DMS153 treated with DMSO at 0.1 percent for 48 hours (cell line): ENCODE measurements at regions not wholly inside any gene's neighbourhood (a gene's known extent, or its start where the extent isn't known, plus 50 kb on each side); places are given as distances from the start of the nearest gene placed in this dataset.

ENCODE experiments used
- DNase-seq: peaks from one replicate; lab custom pipeline; 2025; ENCODE audit not compliant: unreplicated experiment; lab: John Stamatoyannopoulos, UW

- no peak for DNase-seq
These were observed 139.9 kb upstream of the IGSF21 start for GRCh38 chr1:17967623-17968255.

- DNase-seq: no peak
These were observed 136.8 kb upstream of the IGSF21 start for GRCh38 chr1:17970757-17971156.

DNA sequence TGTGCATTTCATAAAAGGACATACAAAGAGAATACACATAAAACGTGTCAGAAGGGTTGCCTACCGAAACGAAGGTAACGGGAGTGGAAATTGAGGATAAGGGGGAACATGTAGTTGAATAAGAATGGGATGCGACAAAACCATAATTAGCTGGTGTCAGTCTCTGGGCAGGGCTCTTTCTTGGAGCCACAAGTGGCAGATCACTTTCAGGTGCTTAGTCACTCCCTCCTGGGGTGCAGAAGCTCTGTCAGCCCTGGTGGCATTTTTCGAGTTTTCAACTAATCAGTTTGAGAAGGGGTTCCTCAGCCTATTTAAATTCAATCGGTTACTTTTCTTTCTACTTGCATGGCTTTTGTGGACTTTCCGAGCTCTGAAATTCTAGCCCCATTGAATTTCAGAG is 133.9 kb upstream of the IGSF21 start:
- no peak for DNase-seq

- no peak for DNase-seq
These were observed 130.7 kb upstream of the IGSF21 start for GRCh38 chr1:17976854-17977253.

GRCh38 chr1:17978016-17978415 is 129.6 kb upstream of the IGSF21 start:
- no peak for DNase-seq

GRCh38 chr1:17979815-17980214 is 127.8 kb upstream of the IGSF21 start:
- peak; percentile 41 for DNase-seq

DNA sequence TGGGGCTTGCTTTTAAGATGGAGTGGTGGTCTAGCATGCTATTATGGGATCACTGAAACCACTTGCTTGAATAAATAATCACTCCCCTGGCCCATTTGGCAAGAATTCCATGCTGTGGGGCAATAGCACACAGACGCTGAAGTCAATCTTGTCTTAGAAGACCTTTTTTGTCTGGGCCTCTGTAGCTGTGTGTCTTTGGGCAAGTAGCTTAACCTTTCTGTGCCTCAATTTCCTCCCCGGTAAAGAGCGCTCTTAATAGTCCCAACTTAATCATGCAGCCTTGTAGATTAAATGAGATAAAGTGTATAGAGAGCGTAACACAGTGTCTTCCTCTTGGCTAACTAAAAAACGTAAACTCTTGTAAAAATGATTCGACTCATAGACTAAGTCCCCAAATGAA is 125.4 kb upstream of the IGSF21 start:
- DNase-seq: no peak

- DNase-seq: no peak
These were observed 123.0 kb upstream of the IGSF21 start for GRCh38 chr1:17984583-17984982.

DNA sequence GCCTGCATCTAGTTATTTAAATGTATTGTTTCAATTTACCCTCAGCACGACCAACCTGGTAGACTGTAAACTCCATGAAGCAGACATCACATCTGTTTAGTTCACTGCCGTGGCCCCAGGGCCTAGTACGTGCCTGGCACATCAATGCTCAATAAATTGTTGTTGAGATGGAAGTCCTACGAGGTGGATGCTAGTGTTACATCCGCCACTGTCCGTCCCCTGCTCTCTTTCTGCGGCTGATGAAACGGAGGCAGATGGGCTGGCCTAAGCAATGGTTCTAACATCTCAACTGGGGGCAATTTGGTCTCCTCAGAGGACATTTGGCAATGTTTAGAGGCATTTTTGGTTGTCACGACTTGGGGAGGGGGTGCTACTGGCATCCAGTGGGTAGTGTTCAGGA is 121.4 kb upstream of the IGSF21 start:
- no peak for DNase-seq

- no peak for DNase-seq
These were observed 117.2 kb upstream of the IGSF21 start for GRCh38 chr1:17990401-17990800.

DNA sequence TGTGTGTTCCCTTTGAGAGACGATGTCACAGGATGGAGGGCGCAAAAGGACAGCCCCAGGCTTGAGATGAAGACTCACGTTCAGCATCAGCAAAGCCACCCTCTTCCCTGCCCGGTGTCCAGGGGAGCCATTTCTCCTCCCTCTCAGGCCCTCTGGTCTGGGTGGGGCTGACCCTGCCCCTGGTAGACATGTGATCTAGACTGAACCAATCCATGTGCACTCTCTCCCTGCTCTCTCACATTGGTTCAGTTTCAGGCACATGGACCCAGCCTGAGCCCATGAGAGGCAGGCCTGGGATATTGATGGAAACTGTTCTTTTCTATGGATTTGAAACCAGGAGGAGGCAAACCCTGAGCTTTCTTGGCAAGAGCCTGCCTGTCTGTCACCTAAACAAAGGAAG is 115.6 kb upstream of the IGSF21 start:
- DNase-seq: no peak

- DNase-seq: no peak
These were observed 114.8 kb upstream of the IGSF21 start for GRCh38 chr1:17992800-17993199.

DNA sequence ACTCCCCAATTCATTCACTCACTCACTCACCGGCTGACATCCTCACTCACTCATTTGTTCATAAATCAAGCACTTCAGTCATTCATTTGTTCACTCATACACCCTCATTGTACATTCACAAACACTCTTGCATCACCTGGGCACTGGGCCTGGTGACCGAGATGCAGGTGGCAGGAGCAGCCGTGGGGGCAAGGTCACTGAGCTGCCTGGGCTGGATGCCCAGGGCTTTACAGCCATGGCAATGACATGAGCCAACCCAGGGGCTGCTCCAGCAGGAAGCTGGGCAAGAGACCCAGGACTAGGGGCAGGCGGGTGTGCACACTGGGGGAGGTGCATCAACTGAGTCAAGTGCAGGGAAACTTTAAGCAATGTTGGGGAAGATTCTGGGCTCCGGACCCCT is 113.6 kb upstream of the IGSF21 start:
- no peak for DNase-seq

DNA sequence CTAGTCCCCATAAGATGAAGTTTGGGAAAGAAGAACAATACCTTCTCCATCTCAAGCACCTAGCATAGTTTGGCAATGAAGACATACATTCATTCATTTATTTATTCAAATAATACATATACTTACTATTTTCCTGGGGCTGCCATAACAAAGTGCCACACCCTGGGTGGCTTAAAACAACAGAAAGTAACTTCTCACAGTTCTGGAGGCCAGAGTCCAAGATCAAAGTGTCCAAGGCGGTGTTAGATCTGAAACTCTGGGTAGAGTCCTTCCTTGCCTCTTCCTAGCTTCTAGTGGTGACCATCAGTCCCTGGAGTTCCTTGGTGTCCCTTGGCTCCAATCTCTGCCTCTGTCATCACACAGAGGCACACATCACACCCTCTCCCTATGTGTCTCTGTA is 112.1 kb upstream of the IGSF21 start:
- DNase-seq: no peak

DNA sequence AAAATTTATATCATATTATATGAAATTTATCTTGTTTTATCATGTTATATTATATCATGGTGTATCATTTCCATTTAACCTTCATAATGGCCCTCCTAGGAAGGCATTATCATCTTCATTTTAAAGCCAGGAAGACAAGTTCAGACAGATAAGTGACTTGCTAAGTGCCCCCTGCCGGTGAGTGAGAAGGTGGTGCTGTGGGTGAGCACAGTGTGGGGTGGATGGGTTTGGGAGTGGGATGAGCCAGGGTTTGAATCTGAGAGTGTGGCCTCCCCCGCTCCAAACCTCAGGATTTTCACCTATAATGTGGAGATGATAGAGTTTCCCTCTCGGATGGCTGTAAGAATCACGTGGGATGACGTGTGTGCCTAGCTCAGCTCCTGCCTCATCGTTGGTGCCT is 108.7 kb upstream of the IGSF21 start:
- DNase-seq: no peak

GRCh38 chr1:17999884-18000283 is 107.7 kb upstream of the IGSF21 start:
- no peak for DNase-seq

DNA sequence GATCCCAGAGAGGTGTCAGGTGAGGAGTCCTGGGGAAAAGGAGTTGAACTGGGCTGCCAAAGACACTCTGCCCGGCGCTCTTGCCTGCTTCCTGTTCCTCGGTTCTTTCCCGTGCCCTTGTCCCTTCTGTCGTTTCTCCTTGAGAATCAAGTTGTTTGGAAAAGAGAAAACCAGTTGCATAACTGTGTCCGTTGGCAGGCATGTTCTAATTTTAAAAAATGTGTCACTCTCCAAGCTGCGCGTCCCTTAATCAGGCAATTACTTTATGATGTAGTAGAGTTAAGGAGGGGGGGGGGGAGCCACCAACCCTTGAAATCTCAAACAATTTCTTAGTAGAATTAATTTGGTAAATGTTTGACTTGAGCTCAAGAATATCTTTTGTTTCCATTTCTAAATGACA is 105.9 kb upstream of the IGSF21 start:
- no peak for DNase-seq

DNA sequence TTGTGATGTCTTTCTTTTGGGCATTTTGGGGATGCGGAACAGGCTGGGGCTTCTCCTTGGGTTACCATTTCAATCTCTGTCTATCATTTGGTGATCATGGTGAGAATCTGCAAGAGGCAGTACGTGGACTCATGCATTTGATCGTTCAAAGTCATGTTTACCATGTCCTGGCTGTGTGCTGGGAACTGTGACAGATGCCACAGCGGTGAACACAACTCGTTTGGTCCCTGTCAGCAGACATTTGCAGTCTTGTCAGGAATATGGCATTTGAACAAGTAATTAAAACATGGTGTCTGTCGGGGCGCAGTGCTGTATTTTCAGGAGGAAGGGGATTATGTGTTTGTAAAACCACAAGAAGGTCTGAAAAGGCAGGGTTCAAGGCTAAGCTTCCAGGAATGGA is 103.3 kb upstream of the IGSF21 start:
- no peak for DNase-seq

DNA sequence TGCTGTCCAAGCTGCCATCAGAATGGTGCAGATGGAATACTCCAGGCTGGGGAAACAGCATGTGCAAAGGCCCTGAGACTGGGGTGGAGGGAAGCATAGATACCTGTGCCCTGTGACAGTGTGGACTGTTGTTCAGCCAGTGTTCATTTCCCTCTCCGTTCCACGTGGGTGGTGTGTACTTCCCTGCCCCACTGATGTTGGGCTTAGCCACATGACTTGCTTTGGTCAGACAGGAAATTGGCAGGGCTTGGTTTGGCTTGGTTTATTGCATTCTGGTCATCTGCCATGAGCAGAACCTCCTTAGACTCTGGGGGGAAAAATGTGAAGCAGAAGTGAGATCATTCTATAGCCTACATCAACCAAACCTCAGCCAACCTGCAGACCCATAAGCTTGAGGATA is 102.4 kb upstream of the IGSF21 start:
- DNase-seq: no peak

GRCh38 chr1:18007391-18008041 is 100.1 kb upstream of the IGSF21 start:
- DNase-seq: no peak

DNA sequence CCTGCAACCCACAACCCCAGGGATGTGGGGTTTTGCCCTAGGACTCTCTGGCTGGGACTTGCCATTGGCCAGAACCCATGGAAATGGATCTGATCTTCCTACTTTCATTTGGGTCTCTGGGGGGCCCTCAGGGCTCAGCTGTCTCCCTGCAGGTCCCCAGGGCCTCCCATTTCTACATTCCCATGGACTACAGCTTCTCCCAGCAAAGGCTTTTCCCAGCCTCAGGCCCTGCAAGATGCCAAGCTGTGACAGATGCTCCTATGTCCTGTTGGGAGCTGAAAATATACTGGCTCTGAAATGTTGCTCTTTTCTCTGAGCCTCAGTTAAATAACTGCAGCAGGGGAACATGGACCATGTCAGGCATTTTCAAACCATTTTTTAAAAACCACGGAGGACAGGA is 99.5 kb upstream of the IGSF21 start:
- DNase-seq: no peak

DNA sequence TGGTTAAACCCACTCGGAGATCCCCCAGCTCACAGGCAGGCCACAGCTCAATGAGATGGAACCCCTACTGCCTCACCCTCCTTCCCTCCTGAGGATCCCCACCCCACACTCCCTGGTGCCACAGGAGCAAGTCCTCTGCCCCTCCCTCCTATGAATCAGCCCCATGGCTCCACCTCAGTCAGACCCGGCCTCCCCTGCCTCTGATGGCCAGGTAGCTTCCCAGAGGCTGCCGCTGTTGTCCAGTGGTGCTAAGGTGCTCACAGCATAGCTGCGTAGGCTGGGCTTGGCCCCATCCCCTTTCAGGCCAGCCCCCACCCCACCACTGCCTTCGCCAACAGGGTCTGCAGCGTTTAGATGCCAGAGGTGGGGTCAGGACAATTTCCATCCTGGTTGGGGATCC is 98.5 kb upstream of the IGSF21 start:
- DNase-seq: no peak

GRCh38 chr1:18009478-18009961 is 98.1 kb upstream of the IGSF21 start:
- no peak for DNase-seq
